MV-4-11 (cell line): ENCODE measurements at regions not wholly inside any gene's neighbourhood (a gene's known extent, or its start where the extent isn't known, plus 50 kb on each side); places are given as distances from the start of the nearest gene placed in this dataset.
"Not testable (repeated sequence)": the region's sequence is repeated elsewhere in the genome, so short reads cannot be mapped to it uniquely, and the experiment has no call there.

ENCODE experiments used
- DNase-seq: peaks from one replicate; lab custom pipeline; 2025; lab: John Stamatoyannopoulos, UW

DNA sequence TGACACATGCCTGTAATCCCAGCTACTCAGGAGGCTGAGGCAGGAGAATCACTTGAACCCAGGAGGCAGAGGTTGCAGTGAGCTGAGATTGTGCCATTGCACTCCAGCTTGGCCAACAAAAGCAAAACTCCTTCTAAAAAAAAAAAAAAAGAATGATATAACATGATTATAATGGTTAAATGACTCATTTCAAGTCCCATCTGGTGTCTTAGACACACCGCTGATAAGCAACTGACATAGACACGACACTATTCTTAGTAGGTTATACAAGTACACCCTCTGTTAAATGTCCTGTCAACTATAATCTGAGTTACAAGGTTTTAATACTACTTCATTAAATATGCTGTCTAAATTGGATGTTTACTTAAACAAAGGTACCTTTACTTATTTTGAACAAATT is 405.3 kb upstream of the CLINT1 start:
- DNase-seq, result no peak

DNA sequence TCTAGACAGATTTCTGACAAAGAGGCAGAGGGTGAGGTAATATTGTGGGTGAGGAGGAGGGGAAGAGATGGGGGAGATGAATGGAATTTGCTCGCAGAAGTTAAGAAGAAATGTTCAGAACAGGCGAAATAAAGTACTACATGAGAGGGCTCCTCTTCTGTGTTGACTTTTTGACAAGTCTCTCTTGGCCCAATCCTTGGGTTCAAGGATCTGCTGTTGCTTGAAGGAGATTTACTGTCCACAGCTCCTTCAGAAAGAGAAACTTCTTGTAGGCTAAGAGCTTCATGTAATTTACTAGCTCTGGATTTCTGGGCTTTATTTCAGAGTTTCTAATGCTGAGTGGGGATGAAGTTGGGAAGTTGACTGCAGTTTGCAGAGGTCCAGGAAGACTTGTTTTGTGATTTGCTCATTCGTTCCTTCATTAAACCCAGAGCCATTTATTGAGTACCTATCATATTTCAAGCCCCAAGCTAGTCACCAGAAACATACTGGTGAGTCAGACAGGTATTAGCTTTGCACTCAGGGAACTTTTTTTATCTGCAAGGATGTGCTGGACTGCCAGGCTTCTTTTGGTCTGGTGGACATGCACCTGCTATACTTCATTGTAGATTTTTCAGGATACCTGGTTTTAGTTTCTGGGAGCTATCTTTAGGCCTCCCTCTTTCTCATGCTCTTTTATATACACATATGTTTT is 402.9 kb upstream of the CLINT1 start:
- DNase-seq, result no peak

DNA sequence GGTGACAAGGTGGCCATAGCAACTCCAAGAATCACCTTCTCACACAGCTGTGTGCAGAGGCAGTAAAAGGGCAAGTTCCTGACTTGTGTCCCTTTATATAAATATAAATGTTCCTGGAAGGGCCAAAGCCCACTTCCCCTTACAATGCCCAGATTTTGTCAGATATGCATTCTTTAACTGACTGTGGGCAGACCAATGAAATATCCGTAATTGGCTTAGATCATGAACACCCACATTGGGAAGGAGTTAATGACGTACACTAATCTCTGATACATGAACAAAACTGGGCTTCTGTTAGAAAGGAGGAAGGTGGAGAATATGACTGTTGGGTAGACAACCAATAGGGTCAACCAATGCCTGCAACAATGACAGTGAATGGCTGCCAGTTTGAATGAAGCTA is 397.2 kb upstream of the CLINT1 start:
- DNase-seq, result no peak

DNA sequence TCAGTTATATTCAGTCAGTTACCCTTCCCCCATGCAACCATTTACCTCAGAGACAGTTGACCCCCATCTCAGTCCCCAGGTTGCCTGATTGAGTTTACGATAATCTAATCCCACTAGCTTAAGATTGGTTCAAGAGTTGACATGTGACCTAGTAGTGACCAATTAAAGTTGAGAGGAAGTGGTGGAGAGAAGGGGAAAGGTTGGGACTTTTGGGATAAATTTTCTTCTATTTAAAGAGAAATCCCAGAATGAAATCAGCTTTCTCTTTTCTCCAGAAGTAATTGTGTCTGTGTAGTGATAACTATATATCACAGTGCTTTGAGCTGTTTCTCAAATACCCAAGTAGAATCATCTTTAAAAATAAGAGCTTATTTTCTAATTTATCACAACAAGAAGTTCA is 396.7 kb upstream of the CLINT1 start:
- no peak for DNase-seq

DNA sequence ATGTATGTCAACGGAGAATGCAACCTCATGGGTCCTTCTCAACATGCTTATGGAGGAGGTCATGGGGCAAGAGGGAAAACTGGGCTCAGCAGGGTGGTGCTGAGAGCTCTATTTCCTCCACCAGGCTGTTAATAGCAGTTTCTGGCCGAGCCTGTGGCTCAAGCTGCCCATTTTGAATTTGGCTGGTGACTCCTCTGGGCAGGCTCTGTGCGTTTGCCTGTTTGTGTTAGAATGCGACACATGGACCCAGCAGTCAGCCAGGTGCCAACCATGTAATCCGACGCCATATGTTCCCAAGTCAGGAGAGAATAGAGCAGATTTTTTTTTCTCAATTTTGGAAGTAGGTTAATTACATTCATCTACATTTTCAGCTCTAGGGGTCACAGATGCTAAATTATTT is 387.7 kb upstream of the CLINT1 start:
- DNase-seq, result no peak

DNA sequence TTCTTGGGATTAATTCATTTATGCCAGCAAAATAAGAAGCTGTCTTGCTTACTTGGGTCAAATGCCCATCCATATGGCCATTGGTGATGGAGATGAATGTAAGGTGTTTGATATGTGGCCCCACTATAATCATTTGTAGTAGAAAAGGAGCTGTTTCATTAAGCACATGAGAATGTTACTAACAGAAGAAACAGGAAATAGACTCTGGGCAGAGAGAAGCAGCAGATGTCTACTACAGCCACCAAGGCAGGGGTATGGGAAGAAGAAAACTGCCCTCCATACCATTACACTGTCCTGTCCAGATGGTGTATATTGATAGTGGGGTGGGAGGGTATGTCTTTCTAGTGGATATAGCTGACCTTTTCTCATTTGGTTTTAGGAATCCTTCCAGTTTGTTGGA is 386.6 kb upstream of the CLINT1 start:
- DNase-seq, result no peak

DNA sequence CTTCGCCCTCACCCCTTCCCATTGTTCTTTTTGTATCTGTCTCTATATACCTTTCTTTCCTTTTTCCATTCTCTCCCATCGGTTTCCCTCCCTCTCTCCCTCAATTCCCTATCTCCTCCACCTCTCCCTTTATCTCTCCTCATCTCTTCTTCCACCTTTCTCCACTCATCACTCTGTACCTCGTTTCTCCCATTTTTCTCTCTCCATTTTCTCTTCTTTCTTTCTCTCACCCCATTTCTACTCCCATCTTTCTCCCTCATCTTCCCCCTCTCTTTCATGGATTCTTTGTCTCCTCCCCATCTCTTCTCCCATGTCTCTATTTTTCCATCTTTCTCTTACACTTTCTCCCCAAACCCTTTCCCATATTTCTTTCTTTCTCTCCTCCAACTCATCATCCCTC is 385.9 kb upstream of the CLINT1 start:
- DNase-seq, result no peak

GRCh38 chr5:158236511-158237335 is 377.8 kb upstream of the CLINT1 start:
- no peak for DNase-seq

- no peak for DNase-seq
These were observed 376.2 kb upstream of the CLINT1 start for GRCh38 chr5:158235159-158235547.

GRCh38 chr5:158234323-158235158 is 375.6 kb upstream of the CLINT1 start:
- DNase-seq, result peak; percentile 91

DNA sequence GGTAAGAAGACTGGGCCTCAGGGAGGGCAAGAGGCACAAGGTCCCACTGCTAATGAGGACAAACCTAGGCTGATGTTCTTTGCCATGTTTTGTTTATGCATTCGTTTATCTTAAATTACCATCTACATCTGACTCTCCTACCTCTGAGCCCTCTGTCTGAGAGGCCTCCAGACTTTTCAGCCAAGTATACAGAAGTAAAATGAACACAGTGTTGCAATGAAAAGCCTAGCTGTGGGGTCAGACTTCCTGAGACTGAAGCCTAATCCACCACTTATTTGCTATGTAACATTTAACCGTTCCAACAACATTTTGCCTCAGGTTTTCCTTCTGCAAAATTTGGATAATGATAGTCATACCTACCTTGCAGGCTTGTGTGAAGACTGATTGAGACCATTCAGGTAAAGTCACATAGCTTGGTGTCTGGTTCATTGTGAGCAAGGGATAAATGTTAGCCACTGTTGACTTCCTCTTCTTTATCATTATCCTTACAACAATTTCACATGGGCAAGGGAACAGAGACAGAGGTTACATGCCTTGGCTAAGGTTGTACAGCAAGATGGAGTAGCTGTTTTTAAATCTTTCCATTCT is 374.9 kb upstream of the CLINT1 start:
- peak; percentile 69 for DNase-seq

DNA sequence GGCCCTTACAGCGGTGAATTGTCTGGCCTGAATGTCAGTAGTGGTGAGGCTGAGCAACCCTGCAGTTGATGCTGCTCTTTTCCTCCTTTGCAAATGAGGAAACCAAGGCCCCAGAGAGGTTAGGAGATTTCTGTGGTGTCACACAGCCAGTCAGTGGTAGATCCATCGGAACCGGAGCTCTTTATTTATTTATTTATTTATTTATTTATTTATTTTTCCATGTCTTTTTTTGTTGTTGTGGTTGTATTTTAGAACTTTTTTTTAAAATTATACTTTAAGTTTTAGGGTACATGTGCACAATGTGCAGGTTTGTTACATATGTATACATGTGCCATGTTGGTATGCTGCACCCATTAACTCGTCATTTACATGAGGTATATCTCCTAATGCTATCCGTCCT is 368.4 kb upstream of the CLINT1 start:
- not testable (repeated sequence) for DNase-seq

DNA sequence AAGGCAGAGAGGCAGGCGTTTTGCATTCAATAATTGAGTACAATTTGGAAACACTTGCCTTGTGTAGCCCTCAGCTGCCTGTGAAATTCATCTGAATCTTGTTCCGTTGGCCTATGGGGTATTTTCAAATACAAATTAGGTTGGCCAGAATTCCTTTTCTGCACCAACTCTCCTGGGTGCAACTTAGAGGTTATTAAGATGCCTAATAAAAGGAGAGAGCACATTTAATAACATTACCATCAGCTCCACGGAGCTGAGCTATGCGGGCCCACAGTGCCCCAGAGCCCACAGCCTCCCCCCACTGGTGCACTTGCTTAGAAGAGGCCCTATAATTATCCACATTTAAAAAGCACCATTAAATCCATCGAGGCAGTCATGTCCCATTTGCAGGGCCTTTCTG is 367.6 kb upstream of the CLINT1 start:
- DNase-seq, result no peak

- DNase-seq, result peak; percentile 95
These were observed 365.3 kb upstream of the CLINT1 start for GRCh38 chr5:158224253-158224652.

DNA sequence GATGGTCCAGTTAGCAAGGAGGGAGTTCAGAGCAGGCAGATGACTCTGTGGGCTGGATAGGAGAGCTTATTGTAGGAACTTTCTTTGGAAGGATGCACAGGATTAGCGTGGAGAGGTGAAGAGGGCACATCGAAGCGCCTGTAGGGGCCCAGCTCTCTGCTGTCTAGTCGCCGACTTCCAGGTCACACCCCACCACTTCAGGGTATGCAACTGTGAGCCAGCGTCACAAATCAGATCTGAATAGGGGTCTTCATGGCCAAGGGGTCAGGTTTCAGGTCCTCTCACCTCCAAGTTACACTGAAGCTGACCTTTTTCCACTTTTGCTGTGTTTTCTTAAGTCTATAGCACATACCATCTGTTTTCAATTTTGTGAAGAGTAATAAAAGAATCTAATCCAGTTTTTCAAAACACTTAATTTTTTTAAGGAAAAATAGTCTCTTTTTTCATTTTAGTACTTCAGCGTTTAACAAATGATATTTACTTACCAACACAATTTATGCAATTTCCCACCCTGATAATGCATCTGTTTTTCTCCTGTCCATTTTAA is 364.2 kb upstream of the CLINT1 start:
- no peak for DNase-seq

- DNase-seq, result peak; percentile 74
These were observed 354.0 kb upstream of the CLINT1 start for GRCh38 chr5:158212917-158213316.

GRCh38 chr5:158212237-158212636 is 353.3 kb upstream of the CLINT1 start:
- no peak for DNase-seq

GRCh38 chr5:158209219-158209908 is 350.4 kb upstream of the CLINT1 start:
- DNase-seq, result peak; percentile 69

DNA sequence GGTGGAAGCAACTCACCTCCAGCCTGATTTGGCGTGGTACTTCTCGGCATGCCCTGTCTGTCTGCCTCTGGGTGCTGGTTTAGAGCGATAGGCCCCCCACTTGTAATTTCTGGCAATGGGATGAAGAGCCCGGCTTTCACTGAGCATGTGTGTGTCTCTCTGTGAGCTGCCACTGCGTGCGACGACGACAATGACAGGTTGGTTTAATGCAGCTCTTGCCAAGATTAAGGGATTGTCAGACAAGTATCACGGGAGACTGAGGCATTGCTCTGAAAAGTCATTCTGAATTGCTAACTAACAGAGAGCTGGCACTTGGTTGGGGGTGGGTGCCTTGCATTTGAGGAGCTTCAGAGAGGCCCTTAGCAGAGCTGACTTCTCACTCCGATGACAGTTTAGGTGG is 348.8 kb upstream of the CLINT1 start:
- DNase-seq, result no peak

GRCh38 chr5:158205992-158206391 is 347.0 kb upstream of the CLINT1 start:
- no peak for DNase-seq

DNA sequence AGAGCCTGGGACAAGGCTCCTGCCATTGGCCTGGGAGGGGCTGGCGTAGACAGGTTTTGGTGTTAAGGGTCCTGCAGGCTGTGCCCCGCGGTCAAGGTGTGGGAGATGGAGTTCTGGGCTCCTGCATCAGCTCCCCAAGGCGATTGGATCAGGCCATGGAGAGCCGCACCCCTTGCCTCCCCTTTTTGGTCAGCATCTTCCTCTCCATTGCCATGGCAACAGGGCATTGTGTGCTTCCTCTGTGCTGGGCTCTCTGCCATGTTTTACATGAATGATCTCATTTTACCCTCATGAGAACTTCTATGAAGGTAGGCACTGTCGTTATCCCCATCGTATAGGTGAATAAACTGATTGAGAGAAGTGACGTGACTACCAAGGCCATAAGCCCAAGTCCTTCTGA is 344.3 kb upstream of the CLINT1 start:
- no peak for DNase-seq
